HG03039 (cell line): ENCODE measurements at regions not wholly inside any gene's neighbourhood (a gene's known extent, or its start where the extent isn't known, plus 50 kb on each side); places are given as distances from the start of the nearest gene placed in this dataset.

Experiments
- ATAC-seq: cut with Tn5 transposase; IDR thresholded peaks from one replicate; pipeline ENCODE4 v1.9.1; 2021; ENCODE audit warnings: mild to moderate bottlenecking, moderate library complexity; ENCODE audit not compliant: unreplicated experiment

DNA sequence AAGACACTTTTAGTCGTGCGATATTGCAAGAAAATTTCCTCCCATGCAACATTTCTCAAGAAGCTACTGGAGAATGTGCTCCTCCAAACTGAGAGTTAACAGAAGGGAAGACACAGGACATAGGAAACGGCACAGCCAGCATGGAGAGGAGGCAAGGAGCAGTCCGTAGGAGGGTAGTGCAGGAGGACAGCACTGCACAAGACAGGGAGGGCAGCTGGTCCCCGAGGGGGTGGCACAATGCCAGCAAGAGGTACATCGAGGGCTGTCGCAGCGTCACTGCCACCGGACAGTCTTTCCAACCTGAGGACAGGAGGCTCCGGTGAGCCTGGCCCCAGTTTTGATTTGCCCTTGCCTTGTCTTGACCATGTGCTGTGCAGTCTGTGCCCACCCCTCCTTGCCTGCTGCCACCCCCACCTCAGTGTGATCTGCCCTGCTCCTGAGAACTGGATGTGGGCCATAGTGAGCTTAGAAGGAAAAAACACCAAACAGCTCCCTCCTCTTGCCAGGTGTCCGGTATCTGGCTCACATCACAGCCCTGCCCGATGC is 81.6 kb upstream of the LAPTM4A start:
- no peak for ATAC-seq

- no peak for ATAC-seq
Observed at GRCh38 chr2:20130821-20131645, 79.6 kb upstream of the LAPTM4A start.

DNA sequence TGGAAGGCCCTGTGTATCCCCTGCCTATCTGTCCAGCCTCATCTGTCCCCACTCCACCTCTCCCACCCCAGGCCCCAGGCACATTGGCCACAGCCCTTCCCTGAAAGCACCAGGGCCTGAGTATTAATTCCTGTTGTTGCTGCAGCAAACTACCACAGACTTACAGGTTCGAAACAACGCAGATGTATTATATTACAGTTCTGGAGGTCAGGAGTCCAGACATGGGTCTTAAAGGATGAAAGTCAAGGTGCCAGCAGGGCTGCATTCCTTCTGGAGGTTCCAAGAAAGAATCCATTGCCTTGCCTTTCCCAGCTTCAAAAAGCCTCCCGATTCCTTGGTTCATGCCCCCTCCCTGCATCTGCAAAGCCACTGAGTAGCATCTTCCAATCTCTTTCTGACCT is 78.7 kb upstream of the LAPTM4A start:
- ATAC-seq = no peak

GRCh38 chr2:20129331-20130159 is 78.1 kb upstream of the LAPTM4A start:
- ATAC-seq = no peak

GRCh38 chr2:20128506-20129330 is 77.3 kb upstream of the LAPTM4A start:
- no peak for ATAC-seq

DNA sequence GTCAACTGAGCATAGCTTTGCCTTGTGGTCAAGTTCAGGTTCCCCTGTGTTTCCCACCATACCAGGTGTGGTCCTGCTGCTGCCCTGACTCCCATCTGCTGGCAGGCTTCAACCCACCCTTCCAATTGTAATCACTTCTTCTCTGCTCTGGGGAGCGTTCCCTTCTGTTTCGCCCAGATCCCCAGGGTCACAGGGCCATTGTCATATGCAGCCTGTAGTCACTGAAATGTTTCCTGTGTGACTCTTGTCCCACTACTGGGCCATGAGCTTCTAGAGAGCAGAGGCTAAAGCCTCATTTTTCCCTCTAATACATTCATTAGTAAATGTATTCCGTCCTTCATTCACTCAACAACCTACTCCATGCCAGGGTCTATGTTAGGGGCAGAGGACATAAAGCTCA is 75.0 kb upstream of the LAPTM4A start:
- no peak for ATAC-seq

DNA sequence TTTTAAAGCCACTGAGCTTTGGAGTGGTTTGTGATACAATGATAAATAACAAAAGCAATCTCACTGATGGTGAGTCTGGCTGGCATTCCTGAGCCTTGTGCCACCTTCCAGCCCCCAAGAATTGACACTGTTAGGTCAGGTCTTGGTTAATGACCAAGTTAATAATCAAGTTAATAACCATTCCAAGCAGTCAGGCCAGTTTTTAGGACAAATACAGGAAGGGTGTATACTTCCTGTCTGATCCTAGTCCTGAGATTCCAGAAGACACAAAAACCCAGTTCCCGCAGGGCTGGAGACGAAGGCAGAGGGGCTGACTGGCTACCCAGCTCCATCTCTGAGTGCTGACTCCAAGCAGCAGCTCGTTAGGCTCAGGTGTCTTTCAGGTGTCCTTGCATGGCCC is 74.6 kb upstream of the LAPTM4A start:
- no peak for ATAC-seq

- ATAC-seq = no peak
Observed at GRCh38 chr2:20125616-20126015, 74.2 kb upstream of the LAPTM4A start.

DNA sequence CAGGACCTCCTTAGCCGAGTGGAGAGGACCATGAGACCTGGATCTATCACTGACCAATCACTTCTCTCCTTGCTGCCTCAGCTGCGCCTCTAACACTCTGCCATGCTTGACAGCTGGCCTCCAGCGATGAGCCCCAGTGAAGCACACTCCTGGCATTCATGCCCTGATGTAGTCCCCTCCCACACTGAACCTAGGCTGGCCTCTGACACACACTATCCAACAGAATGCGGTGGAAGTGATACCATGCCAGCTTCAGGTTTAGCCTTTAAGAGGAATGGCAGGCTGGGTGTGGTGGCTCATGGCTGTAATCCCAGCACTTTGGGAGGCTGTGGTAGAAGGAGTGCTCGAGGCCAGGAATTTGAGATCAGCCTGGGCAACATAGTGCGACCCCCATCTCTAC is 73.7 kb upstream of the LAPTM4A start:
- no peak for ATAC-seq

- ATAC-seq = no peak
Observed at GRCh38 chr2:20123871-20124594, 72.6 kb upstream of the LAPTM4A start.

DNA sequence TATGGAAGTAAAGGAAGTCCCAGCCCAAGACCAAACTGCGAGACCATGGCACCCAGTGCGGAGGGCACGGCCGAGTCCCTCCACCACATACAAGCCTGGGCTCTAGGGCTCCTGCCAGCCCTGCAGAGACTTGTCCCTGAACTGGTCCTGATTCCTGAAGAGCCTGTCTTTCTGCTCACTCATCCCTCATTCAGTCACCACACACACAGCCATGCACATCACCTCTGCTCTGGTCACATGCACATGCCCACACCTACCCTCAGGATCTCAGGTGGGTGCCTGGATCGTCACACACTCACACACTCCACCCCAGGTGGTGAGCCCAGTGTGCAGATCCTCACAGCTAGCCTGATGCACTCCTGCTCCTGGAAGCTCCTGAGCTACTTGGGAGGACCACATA is 71.4 kb upstream of the LAPTM4A start:
- no peak for ATAC-seq

- ATAC-seq = no peak
Observed at GRCh38 chr2:20120569-20121416, 69.4 kb upstream of the LAPTM4A start.

DNA sequence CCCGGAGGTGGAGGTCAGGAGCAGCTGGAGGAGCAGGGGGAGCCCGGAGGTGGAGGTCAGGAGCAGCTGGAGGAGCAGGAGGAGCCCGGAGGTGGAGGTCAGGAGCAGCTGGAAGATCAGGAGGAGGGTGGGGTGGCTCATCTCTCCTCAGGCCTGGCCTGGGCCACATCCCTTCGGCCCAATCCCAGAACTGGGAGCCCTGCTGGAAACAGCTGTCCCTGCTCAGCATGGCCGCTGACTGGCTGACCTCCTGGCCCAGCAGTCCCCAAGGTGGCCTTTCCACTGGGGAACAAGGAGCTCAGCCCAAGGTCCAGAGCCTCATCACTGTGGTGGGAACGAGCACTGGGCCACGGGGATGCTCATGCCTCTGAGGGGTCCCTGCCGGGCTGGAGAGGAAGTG is 66.6 kb upstream of the LAPTM4A start:
- no peak for ATAC-seq

- no peak for ATAC-seq
Observed at GRCh38 chr2:20115902-20116301, 64.5 kb upstream of the LAPTM4A start.

- ATAC-seq = no peak
Observed at GRCh38 chr2:20115374-20115773, 63.9 kb upstream of the LAPTM4A start.

- ATAC-seq = no peak
Observed at GRCh38 chr2:20113986-20114938, 62.8 kb upstream of the LAPTM4A start.

- ATAC-seq = no peak
Observed at GRCh38 chr2:20113004-20113796, 61.8 kb upstream of the LAPTM4A start.
